ENCODE measurements at regions not wholly inside any gene's neighbourhood (a gene's known extent, or its start where the extent isn't known, plus 50 kb on each side); places are given as distances from the start of the nearest gene placed in this dataset.

DNA sequence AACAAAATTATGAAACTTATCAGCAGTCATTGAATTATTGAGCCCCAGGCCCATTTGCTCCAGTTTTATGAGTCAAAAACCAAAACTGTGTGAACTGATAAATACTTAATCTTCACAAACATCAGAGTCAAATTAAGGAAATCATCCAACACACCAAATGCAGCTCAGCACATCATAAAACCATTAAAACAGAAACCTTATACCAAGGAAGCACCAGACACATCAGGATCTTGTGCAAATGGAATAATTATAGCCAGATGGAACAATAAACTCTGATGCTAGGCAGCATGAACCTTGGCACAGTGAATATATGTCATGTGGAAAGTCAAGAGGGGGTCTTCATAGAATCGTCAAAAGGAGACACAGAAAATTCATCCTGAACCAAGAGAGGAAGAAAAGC lies 410.7 kb upstream of the API5 start:
- no peak for TF ChIP-seq CTCF (IDR thresholded peaks at IDR 0.05; ENCODE audit: low read length)
- TF ChIP-seq EZH2 (optimal IDR thresholded peaks at IDR 0.05; ENCODE audit: low read depth, low read length): no peak

All from MM.1S (cell line).